ENCODE measurements at regions not wholly inside any gene's neighbourhood (a gene's known extent, or its start where the extent isn't known, plus 50 kb on each side); places are given as distances from the start of the nearest gene placed in this dataset.

GRCh38 chr3:26535151-26535550, 87.4 kb upstream of the LRRC3B start:
- no peak for TF ChIP-seq SUPT20H (IDR thresholded peaks at IDR 0.05; ENCODE audit: borderline replicate concordance, control insufficient read depth, low read depth, low read length)
- TF ChIP-seq JUND (IDR thresholded peaks at IDR 0.05; ENCODE audit: low read depth, low read length) = no peak
- TF ChIP-seq SP1 (IDR thresholded peaks at IDR 0.05; ENCODE audit: low read depth, low read length) = no peak
- TF ChIP-seq ZNF24 (IDR thresholded peaks at IDR 0.05) = no peak
- no peak for TF ChIP-seq SMARCA5 (IDR thresholded peaks at IDR 0.05)
- ChIA-PET POLR2A (no interaction called here), CTCF (no interaction called here), RAD21 (ENCODE audit: unreplicated experiment) (no interaction called here), SMC1A (ENCODE audit: uncharacterized antibody, unreplicated experiment) (interaction anchor here (1.8 kb wide), 1 partner anchor 30 kb away, joined by 4 read pairs; no protein-coding TSS in a partner anchor)
- intact Hi-C loops (cut with micrococcal nuclease; ENCODE audit: unreplicated experiment) (no loop called here), in situ Hi-C loops (cut with MboI) (no loop called here)
- WGBS (ENCODE audit: insufficient coverage, insufficient replicate concordance, low lambda C conversion rate, missing lambda C conversion rate) = 0% methylated on average over 2 of the region's 2 CpGs
- no peaks in the 10 kb centered on the region for H3K27me3 ChIP-seq (replicated peaks in 1 of 2; ENCODE audit: control insufficient read depth in 2 of 2, insufficient read depth in 2 of 2, low read length in 1 of 2)
- BruUV-seq (replicated peaks) = no TSS peak
- H3K79me2 ChIP-seq (ENCODE audit: control insufficient read depth, insufficient read depth, low read length) = no peaks in the 10 kb centered on the region
- H4K20me1 ChIP-seq (ENCODE audit: control insufficient read depth, insufficient read depth) = no peaks in the 10 kb centered on the region
- no peak overlapping the region for H3K4me3 ChIP-seq
- H3K9me3 ChIP-seq (replicated peaks; ENCODE audit: control insufficient read depth, insufficient read depth, low read length) = no peaks in the 10 kb centered on the region
- FAIRE-seq (no peak), DNase-seq (ENCODE audit: low read depth, low spot score) (no peak), ATAC-seq (no peak)
- H3K9ac ChIP-seq (ENCODE audit: control insufficient read depth, insufficient read depth, low read length) = no peak overlapping the region
- H3K27ac ChIP-seq (ENCODE audit: control insufficient read depth, insufficient read depth) = no peak overlapping the region
- H2AFZ ChIP-seq (ENCODE audit: control insufficient read depth, low read depth, low read length) = no peak overlapping the region
- no peaks in the 10 kb centered on the region for H3K4me1 ChIP-seq (ENCODE audit: control insufficient read depth, insufficient read depth, low read length)
- no peak overlapping the region for H3K4me2 ChIP-seq (ENCODE audit: control insufficient read depth, insufficient read depth)
- H3K36me3 ChIP-seq (ENCODE audit: control insufficient read depth in 2 of 2, insufficient read depth in 2 of 2, low read length in 1 of 2) = no peaks in the 10 kb centered on the region

GRCh38 chr3:26536955-26537354, 85.6 kb upstream of the LRRC3B start:
- Histone ChIP-seq H3K4me3 (no peak overlapping the region), H3K36me3 (ENCODE audit: control insufficient read depth in 2 of 2, insufficient read depth in 2 of 2, low read length in 1 of 2) (no peaks in the 10 kb centered on the region), H3K9ac (ENCODE audit: control insufficient read depth, insufficient read depth, low read length) (no peak overlapping the region), H3K4me2 (ENCODE audit: control insufficient read depth, insufficient read depth) (no peak overlapping the region), H3K4me1 (ENCODE audit: control insufficient read depth, insufficient read depth, low read length) (no peaks in the 10 kb centered on the region), H3K79me2 (ENCODE audit: control insufficient read depth, insufficient read depth, low read length) (no peaks in the 10 kb centered on the region), H3K9me3 (replicated peaks; ENCODE audit: control insufficient read depth, insufficient read depth, low read length) (no peaks in the 10 kb centered on the region), H4K20me1 (ENCODE audit: control insufficient read depth, insufficient read depth) (no peaks in the 10 kb centered on the region), H3K27me3 (replicated peaks in 1 of 2; ENCODE audit: control insufficient read depth in 2 of 2, insufficient read depth in 2 of 2, low read length in 1 of 2) (no peaks in the 10 kb centered on the region), H2AFZ (ENCODE audit: control insufficient read depth, low read depth, low read length) (no peak overlapping the region), H3K27ac (ENCODE audit: control insufficient read depth, insufficient read depth) (no peak overlapping the region)
- no peak for TF ChIP-seq FOXM1 (IDR thresholded peaks at IDR 0.05; ENCODE audit: low read depth, low read length)
- TF ChIP-seq MEF2B (IDR thresholded peaks at IDR 0.05; ENCODE audit: partially characterized antibody, poor library complexity, severe bottlenecking) = no peak
- no peak for TF ChIP-seq RAD21 (IDR thresholded peaks at IDR 0.05; ENCODE audit: insufficient read depth, low read depth, low read length)
- TF ChIP-seq JUND (IDR thresholded peaks at IDR 0.05; ENCODE audit: low read depth, low read length) = no peak
- no peak for TF ChIP-seq WRNIP1 (IDR thresholded peaks at IDR 0.05; ENCODE audit: borderline replicate concordance, low read depth, low read length)
- no peak for TF ChIP-seq TARDBP (IDR thresholded peaks at IDR 0.05; ENCODE audit: borderline replicate concordance)
- TF ChIP-seq ZNF217 (IDR thresholded peaks at IDR 0.05) = no peak
- no peak for TF ChIP-seq STAT1 (conservative IDR thresholded peaks at IDR 0.05)
- TF ChIP-seq SMC3 (IDR thresholded peaks at IDR 0.05; ENCODE audit: borderline replicate concordance, low read length) = no peak
- no peak for TF ChIP-seq IRF3 (IDR thresholded peaks at IDR 0.05)
- TF ChIP-seq SIX5 (IDR thresholded peaks at IDR 0.05; ENCODE audit: low read depth, low read length, severe bottlenecking) = no peak
- TF ChIP-seq SMAD5 (IDR thresholded peaks at IDR 0.05; ENCODE audit: low read depth) = no peak
- TF ChIP-seq ESRRA (IDR thresholded peaks at IDR 0.05; ENCODE audit: low read length) = no peak
- no peak for TF ChIP-seq BRCA1 (IDR thresholded peaks at IDR 0.05; ENCODE audit: low read depth, low read length)
- no peak for TF ChIP-seq RCOR1 (conservative IDR thresholded peaks at IDR 0.05; ENCODE audit: low read depth, low read length)
- 0% methylated on average over 2 of the region's 2 CpGs for WGBS (ENCODE audit: insufficient coverage, insufficient replicate concordance, low lambda C conversion rate, missing lambda C conversion rate)
- DNase-seq (ENCODE audit: low read depth, low spot score) (no peak), ATAC-seq (no peak), FAIRE-seq (no peak)
- in situ Hi-C loops (cut with MboI) = no loop called here
- POLR2A ChIA-PET = interaction anchor here (0.6 kb wide), 1 partner anchor 713 kb away, joined by 7 read pairs; no protein-coding TSS in a partner anchor
- RAD21 ChIA-PET (ENCODE audit: unreplicated experiment) = no interaction called here
- CTCF ChIA-PET = no interaction called here
- SMC1A ChIA-PET (ENCODE audit: uncharacterized antibody, unreplicated experiment) = no interaction called here
- no TSS peak for BruUV-seq (replicated peaks)
- intact Hi-C loops (cut with micrococcal nuclease; ENCODE audit: unreplicated experiment) = no loop called here
